Globus pallidus (tissue), 1 donor: ENCODE measurements at regions not wholly inside any gene's neighbourhood (a gene's known extent, or its start where the extent isn't known, plus 50 kb on each side); places are given as distances from the start of the nearest gene placed in this dataset.
"Not testable (repeated sequence)": the region's sequence is repeated elsewhere in the genome, so short reads cannot be mapped to it uniquely, and the experiment has no call there.

ENCODE experiments used
- DNase-seq: peaks from one replicate; pipeline ENCODE4 v3.0.0-alpha.2; 2015; ENCODE audit warnings: low spot score

DNA sequence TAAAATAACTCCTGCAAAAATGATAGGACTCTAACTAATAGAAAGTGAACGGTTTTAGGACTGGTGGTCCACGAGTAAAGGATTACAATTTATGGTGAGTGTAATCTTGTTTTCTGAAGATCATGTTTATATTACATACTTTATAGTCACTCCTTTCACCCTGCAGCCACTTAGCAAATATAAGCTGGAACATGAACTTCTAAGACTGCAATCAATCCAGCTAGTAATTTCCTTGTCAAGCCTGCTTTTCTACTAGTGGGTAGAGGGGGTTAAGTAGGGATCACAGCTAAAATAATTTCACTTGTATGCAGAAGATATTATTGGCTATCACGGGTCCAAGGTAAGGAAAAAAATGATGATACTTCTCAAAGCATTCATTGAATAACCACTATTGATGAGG is 125.5 kb upstream of the NETO1 start:
- DNase-seq: no peak

DNA sequence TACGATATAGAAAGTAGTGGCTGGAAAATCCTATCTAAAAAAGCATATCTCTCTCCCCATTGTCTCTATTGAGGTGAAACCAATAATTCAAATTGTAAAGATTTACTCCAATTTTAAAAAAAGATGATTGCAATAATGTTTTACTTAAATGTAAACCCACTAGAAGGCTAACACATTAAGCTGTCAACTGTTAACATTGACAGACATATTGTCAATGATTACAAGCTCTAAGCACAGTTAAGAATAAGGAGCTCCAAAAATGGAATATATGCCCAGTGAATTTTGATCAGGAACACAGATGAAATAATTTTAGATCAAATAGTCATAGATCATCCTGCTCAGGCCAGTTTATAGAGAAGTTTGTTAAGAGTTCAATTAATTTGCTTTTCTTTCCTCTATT is 123.6 kb upstream of the NETO1 start:
- no peak for DNase-seq

DNA sequence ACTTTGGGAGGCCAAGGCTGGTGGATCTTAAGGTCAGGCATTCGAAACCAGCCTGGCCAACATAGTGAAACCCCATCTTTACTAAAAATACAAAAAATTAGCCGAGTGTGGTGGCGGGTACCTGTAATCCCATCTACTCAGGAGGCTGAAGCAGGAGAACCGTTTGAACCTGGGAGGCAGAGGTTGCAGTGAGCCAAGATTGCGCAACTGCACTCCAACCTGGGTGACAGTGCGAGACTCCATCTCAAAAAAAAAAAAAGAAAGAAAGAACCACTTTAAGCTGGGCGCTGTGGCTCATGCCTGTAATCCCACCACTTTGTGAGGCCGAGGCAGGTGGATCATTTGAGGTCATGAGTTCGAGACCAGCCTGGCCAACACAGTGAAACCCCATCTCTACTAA is 119.8 kb upstream of the NETO1 start:
- not testable (repeated sequence) for DNase-seq

DNA sequence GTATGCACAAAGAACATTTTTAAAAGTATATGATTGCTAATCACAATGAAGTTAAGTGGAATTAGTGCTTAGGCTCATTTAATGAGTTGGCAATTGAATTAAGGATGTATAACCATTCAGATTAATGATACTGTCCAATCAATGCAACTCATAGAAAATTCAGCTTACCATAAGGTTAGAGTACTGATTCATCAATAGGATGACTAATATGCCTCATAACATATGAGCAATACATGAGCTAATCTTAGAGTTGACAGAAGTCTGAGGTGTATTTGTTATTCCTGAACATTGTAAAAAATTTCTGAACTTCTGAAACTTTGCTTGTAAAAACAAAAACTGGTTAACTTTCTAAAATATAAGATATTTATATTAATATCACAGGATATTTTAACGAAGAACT is 118.3 kb upstream of the NETO1 start:
- DNase-seq: no peak

DNA sequence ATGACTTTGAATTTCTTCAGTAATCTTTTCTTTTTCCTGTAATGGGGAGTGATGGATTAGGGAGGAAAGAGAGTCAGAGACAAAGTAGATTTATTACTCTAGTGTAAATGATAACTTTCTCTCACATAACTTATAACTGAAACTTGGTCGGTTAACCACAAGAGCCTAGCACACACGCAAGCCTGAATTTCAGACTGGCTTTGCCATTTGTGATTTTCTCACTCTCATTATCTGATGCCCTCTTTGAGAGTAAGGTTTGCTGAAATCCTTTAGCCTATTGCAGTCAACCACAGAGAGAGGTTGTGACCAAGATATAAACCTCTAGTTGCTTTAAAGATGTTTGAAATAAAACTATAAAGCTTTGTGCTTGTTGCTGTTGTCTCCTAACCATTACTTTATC is 117.9 kb upstream of the NETO1 start:
- DNase-seq: no peak

DNA sequence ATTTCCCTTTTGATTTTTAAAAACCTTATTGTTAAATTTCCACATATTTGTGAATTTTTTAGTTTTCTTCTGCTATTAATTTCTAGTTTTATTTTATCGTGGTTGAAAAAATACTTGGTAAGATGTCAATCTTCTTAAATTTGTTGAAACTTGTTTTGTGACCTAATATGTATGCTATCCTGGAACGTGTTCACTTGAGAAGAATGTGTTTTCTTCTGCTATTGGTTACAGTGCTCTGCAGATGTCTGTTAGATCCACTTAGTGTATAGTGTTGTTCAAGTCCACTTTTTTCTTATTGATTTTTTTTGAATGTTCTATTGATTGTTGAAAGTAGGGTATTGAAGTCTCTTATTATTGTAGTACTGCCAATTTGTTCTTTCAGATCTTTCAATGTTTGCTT is 116.5 kb upstream of the NETO1 start:
- DNase-seq: no peak

DNA sequence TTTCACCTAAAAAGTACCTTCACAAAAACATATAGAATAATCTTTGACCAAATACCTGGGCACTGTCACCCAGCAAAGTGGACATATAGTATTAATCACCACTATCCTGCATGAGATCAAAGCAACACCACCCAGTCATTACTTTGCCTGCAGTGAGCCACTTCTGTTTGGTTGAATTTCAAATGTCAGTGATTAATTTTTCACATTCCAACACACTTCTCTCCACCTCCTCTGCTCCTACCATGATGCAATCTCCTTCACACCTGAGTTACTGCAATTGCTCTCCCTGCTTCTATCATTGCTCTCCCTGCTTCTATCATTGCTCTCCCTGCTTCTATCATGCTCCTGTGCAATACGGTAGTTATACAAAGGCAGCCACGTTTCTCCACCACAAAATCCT is 106.1 kb upstream of the NETO1 start:
- DNase-seq: no peak

DNA sequence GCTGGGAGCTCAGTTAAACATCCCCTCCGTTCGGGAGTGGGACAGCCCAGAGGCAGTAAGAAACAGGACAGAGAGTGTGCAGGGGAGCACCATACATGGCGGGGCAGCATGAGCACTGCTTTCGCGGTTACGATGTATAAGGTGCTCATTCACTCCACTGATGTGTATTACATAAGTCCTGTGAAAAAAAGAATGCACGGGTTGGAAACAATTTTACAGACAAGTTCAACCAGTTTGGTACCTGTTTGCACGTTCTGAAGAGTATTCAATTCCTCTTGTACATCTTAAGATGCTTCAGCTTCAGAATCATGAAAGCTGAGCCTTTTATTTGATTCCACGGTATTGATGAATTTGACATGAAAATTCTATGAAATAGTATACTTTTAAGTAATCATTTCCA is 97.8 kb upstream of the NETO1 start:
- no peak for DNase-seq

DNA sequence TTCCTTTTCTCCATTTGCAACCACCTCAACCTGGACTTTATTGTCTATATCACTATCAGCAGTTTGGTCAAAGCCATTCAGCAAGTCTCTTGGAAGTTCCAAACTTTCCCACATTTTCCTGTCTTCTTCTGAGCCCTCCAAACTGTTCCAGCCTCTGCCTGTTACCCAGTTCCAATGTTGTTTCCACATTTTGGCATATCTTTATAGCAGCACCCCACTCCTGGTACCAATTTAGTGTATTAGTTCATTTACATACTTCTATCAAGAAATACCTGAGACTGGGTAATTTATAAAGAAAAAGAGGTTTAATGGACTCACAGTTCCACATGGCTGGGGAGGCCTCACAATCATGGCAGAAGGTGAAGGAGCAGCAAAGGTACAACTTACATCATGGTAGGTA is 90.4 kb upstream of the NETO1 start:
- DNase-seq: not testable (repeated sequence)

DNA sequence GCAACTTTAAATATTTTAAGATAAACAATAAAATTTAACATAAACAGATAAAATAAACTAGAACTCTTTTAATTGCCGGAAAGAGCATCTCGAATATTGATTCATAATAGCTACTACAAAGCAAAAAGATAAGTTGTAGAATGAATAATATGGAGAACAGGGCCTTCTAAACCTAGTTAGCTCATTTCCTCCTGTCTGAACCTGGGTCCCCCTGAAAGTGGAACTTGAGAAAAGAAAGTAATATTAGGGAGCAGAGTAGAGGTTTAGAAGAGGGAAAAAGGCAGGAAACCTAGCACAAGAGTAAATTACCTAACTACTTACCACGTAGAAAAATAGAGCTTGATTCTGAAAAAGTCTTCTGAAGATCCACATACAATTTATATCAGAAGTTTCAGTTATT is 80.7 kb upstream of the NETO1 start:
- DNase-seq: no peak

DNA sequence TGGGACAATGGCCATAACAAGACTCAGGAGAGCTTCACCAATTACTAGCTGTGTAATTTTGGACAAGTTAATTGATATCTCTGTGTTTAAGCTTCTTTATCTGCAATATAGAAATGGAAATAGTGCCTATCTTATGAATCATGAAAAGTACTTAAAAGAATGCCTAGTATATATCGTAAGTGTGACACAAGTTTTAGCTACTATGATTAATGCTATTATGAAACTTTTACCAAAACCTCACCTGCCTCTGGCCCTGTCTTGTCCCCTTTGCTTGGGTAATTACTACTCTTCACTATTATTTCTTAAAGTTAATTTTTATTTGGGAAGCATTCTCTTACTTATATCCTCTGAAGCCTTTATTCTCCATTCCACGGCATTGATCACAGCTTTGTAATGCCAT is 75.0 kb upstream of the NETO1 start:
- DNase-seq: no peak

DNA sequence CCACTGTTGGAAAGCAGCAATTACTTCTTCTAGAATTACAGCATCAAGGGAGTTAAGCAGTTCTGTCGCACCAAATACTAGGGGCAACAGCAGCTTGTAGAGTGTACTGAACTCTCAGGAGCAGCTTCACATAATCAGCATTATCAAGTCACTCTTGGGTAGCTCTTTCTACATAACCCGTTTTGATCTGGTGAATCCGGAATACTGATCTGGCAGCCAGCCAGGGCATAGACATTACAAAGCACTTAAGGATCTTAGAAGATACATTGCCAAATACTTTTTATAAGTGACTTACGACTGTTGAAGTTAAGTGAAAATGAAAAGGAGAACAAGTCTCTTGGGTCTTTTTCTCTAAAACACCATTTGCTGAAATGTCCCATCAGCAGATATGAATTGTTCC is 73.2 kb upstream of the NETO1 start:
- no peak for DNase-seq

DNA sequence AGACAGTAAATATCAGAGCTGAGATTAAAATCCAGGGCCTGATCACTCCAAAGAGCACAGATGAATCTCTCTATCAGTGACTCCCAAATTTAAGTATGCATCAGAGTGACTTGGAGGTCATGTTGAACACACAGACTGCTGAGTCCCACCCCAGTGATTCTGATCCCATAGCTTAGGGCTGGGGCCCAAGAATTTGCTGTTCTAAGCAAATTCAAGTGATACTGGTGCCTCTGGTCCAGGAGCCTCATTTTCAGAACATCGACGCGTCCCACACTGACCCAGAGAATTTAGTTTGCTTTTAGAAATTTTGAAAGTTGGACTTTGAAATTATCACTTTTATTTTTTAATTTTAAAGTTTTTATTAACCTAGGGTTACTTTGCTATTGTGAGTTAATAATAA is 72.7 kb upstream of the NETO1 start:
- DNase-seq: no peak

DNA sequence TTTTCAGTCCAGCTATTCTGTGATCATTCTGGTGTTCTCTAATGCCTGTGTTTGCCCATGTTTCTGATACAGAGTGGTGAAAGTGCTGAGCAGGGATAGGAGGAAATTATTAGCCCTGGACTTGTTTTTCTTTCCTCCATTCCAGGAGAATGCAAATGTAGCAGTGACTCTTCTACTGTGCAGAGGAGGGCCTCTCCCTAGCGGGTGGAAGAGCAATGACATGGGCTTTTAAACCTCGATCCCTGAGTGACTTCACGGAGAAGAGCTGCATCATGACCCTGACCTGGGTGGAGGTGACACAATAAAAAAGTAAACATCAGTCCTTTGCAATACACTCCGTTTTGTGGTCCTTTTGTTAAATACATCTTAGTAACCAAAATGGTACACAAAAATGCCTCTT is 68.0 kb upstream of the NETO1 start:
- DNase-seq: no peak

DNA sequence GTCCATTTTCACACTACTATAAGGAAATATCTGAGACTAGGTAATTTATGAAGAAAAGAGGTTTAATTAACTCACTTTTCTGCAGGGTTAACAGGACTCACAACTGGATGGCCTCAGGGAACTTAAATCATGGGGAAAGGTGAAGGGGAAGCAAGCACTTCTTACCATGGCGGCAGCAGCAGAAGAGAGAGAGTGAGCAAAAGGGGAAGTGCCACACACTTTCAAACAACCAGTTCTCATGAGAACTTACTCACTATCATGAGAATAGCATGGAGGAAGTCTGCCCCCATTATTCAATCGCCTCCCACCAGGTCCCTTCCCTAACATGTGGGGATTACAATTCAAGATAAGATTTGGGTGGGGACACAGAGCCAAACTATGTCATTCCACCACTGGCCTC is 55.1 kb upstream of the NETO1 start:
- no peak for DNase-seq
